IPS DF 4.7 (cell line): ENCODE measurements at regions not wholly inside any gene's neighbourhood (a gene's known extent, or its start where the extent isn't known, plus 50 kb on each side); places are given as distances from the start of the nearest gene placed in this dataset.
"Not testable (repeated sequence)": the region's sequence is repeated elsewhere in the genome, so short reads cannot be mapped to it uniquely, and the experiment has no call there.

Experiments
- DNase-seq: peaks from one replicate; pipeline ENCODE4 v3.0.0-alpha.2; 2013; ENCODE audit warnings: low spot score; ENCODE audit errors: extremely low read depth

GRCh38 chr18:4789506-4789905, 334.4 kb upstream of the DLGAP1 start:
- DNase-seq: no peak

DNA sequence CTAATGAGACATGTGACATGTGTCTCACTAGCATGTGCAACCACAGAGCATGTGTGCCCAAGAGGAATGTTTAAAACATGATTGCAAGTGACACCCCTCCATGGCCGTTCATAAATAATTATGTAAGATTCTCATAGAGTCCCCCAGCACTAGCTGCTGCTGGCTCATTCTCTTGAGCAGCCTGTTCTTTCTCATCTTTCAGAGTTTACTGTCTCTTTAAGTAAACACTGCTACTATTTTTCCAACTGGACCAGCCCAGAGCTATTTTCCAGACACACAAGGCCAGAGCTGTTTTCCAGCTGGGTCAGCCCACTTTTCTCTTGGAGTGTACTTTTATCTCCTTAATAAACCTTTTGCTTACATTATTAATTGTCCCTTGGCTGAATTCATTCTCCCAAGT, 326.8 kb upstream of the DLGAP1 start:
- DNase-seq: no peak

DNA sequence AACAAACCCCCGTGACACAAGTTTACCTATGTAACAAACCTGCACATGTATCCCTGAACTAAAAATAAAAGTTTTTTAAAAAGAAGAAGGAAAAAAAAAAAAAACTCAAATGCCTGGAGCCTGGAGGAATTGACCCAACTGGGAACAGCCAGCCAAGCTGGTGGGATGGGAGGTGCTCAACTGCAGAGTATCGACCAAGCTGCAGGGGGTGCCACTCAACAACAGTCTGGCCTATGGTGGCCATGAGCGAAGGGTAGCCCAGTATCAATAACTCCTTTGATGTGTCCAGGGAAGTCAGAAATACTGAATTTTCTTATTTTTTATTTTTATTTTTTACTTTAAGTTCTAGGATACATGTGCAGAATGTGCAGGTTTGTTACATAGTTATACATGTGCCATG, 310.3 kb upstream of the DLGAP1 start:
- no peak for DNase-seq

GRCh38 chr18:4762330-4762729, 307.2 kb upstream of the DLGAP1 start:
- no peak for DNase-seq

DNA sequence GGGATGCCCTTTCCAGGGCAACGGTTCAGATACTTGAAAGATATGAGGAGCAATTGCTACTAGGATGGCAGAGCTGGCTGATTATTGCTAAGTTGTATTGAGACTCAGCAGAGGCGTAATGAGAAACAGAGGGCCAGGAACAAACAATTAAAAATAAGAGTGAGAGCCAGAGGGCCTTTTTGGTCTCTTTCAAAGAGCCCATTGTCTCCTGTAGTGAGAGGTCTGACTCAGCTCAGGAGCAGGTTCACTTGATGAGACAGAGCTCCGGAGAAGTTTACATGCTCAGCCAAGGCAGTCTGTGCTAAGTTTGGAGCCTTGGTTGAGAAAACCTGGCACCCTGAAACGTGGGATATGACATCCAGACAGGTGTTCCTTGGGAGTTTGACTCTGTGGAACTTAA, 303.9 kb upstream of the DLGAP1 start:
- no peak for DNase-seq

DNA sequence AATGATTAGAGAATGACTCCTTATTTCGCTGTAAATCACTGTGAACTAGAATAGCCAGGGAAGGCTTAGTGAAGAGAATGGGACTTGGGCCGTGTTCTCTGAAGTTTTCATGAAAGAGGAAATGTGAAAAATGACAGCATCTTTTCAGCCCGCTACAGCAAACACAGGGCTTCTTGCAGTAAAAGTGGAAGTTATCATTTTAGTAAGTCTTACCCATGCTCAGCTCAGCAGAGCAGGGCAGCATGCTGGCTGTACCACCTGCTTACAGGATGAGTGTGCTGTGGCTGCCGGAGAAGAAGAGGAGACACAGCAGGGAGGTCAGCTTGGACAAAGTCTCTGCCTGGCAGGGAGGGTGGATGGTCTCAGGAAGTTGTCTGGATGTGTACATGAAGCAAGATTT, 300.7 kb upstream of the DLGAP1 start:
- DNase-seq: no peak

DNA sequence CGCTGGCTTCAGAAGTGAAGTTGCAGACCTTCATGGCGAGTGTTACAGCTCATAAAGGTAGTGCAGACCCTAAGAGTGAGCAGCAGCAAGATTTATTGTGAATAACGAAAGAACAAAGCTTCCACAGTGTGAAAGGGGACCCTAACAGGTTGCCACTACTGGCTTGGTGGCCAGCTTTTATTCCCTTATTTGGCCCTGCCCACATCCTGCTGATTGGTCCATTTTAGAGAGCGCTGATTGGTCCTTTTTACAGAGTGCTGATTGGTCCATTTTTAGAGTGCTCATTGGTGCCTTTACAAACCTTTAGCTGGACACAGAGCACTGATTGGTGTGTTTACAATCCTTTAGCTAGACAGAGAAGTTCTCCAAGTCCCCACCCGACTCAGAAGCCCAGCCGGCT, 298.0 kb upstream of the DLGAP1 start:
- not testable (repeated sequence) for DNase-seq

DNA sequence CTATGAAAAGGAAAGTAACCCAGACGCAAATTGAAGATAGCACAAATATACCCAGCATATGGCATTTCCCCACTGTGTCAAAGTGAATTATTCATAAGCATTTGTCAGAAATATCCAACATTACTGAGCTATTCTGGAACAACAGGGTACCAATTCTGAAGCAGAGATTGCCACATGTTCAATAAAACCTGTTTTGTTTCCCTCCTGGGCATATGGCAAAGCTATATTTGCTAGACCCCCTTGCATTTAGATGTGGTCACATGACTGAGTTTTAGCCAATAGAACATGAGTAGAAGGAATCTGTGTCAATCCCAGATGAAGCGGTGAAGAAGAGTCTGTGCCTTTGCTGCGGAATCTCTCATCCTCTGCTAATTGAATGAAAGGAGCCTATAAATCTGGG, 296.4 kb upstream of the DLGAP1 start:
- no peak for DNase-seq

DNA sequence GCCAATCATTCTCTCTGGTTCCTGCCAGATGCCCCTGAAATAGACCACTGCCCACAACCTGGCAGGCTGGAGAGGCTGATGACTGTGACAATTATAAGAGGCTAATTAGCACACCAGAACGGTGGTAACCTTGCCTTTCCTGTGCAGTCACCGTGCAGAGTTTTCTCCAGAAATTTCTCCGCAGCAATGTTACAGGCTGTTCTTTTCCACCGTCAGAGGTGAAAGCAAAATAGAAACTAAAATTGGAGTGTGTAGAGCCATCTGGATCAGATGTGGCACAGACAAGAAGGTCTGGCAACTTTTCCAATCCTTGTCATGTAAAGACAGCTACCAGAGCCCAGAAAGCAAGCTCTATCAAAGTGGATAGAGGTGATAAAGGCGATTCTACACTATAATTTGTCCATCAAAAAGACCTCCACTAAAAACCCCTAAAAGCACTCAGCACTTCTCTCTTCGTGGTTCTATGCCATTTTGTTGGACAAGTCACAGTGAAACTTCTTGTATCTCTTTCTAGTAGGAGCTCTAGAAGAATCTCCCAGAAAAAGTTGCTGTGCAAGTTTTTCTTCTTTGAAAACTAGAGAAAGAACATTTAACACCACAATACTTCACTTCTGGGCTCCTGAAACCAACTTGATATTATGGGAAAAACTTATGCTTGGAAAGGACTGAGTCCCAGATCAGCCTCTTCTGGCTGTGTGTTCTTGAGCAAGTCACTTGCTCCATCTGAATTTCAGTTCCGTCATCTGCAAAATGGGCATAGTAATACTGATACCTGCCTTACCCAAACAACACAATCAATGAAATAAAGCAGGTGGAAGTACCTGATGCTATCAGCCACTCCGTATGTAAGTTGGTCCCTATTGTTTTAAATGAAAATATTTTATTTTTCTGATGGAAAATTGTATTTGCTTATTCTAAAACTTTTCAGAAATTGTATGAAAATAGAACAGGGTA, 295.6 kb upstream of the DLGAP1 start:
- no peak for DNase-seq

- no peak for DNase-seq
These were observed 293.9 kb upstream of the DLGAP1 start for GRCh38 chr18:4748975-4749374.

- no peak for DNase-seq
These were observed 279.8 kb upstream of the DLGAP1 start for GRCh38 chr18:4734903-4735302.

- DNase-seq: no peak
These were observed 278.9 kb upstream of the DLGAP1 start for GRCh38 chr18:4734021-4734420.

GRCh38 chr18:4721545-4721944, 266.4 kb upstream of the DLGAP1 start:
- DNase-seq: no peak

- DNase-seq: no peak
These were observed 265.4 kb upstream of the DLGAP1 start for GRCh38 chr18:4720518-4720917.

GRCh38 chr18:4705894-4706293, 250.8 kb upstream of the DLGAP1 start:
- DNase-seq: no peak

DNA sequence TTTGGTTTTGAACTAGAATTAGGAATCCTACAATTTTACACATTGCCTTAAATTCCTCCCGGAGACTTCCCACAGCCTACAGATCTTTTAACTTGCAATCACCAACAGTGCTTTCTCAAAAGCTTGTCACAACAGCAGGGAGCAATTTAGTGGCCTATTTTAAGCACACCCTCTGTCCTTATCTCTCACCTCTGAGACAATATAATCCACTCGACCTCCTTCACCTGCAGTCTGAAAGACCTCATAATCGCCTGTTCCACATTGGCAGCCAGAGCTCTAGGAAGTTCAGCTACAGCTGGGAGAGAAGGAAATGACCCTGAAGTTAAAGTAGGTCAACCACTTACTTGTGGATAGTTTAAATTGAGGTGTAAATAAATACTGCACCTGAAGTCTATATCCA, 249.7 kb upstream of the DLGAP1 start:
- DNase-seq: no peak

DNA sequence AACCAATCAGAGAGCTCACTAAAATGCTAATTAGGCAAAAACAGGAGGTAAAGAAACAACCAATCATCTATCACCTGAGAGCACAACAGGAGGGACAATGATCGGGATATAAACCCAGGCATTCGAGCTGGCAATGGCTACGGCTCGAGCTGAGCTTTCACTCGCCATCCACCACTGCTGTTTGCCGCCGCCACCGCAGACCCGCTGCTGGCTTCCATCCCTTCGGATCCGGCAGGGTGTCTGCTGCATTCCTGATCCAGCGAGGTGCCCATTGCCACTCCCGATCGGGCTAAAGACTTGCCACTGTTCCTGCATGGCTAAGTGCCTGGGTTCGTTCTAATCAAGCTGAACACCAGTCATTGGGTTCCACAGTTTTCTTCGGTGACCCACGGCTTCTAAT, 236.7 kb upstream of the DLGAP1 start:
- DNase-seq: no peak

DNA sequence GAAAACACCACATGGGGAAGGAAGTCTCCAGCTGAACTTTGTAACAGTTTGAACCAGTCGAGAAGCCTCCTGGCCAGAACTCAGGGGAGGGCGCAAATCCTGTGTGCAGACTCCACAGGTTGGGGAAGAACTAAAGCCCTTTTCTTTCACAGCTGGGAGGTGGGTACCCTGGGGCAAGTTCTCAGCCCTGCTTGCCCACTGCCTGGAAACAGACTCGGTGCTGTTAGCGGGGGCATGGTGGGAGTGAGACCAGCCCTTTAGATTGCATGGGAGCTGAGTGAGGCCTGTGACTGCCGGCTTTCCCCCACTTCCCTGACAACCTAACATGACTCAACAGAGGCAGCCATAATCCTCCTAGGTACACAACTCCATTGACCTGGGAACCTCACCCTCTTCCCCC, 223.6 kb upstream of the DLGAP1 start:
- not testable (repeated sequence) for DNase-seq

DNA sequence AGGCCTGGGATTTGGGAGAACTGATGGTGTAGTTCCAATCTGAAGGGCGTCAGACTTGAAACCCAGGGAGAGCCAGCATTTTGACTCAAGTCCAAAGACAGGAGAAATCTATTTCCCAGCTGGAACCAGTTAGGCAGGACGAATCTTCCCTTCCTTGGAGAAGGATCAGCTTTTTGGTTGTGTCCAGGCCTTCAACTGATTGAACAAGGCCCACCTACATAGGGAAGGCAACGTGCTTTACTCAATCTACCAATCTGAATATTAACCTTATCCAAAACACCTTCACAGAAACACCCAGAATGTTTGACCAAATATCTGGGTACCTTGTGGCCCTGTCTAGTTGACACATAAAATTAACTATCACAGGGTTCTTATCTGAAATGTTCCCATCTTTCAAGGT, 221.9 kb upstream of the DLGAP1 start:
- DNase-seq: no peak

DNA sequence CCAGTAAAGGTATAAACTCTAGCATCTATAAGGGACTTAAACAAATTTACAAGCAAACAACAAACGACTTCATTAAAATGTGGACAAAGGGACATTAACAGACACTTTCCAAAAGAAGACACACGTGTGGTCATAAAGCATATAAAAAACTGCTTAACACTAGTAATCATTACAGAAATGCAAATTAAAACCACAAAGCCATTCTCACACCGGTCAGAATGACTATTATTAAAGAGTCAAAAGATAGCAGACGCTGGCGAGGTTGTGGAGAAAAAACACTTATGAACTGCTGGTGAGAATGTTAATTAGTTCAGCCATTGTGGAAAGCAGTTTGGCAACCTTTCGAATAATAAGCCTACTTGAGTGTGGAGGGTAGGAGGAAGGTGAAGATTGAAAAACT, 217.1 kb upstream of the DLGAP1 start:
- no peak for DNase-seq

- no peak for DNase-seq
These were observed 203.7 kb upstream of the DLGAP1 start for GRCh38 chr18:4658804-4659203.

- no peak for DNase-seq
These were observed 198.3 kb upstream of the DLGAP1 start for GRCh38 chr18:4653418-4653817.

- DNase-seq: no peak
These were observed 186.8 kb upstream of the DLGAP1 start for GRCh38 chr18:4641771-4642368.
